HEK293 (cell line): ENCODE measurements at regions not wholly inside any gene's neighbourhood (a gene's known extent, or its start where the extent isn't known, plus 50 kb on each side); places are given as distances from the start of the nearest gene placed in this dataset.

Experiments
- CTCF ChIA-PET: fragments of 350-600 bp; formaldehyde crosslinking; extraction: SDS; loops from one replicate; lab custom pipeline; 2021; ENCODE audit warnings: antibody characterized with exemption; lab: Yijun Ruan, JAX
- POLR2A ChIA-PET: fragments of 300-600 bp; formaldehyde crosslinking; extraction: SDS; loops from one replicate; lab custom pipeline; 2020; ENCODE audit warnings: antibody characterized with exemption, inconsistent platforms; lab: Yijun Ruan, JAX
- H3K27ac ChIP-seq: fragments of 200-500 bp; sonication (Bioruptor generic); 2 replicates; pipeline ENCODE4 v1.5.1; 2014; ENCODE audit warnings: low read depth, low read length, control low read depth, inconsistent platforms; ENCODE audit errors: extremely low read depth
- H3K36me3 ChIP-seq, 2 experiments: fragments of 200-500 bp in 1 of 2; sonication (Bioruptor generic) in 1 of 2; 1 replicate in 1 of 2; 2 replicates in 1 of 2; pipeline ENCODE4 v1.5.1; 2014 to 2017; ENCODE audit warnings: inconsistent platforms in 2 of 2, low read length in 2 of 2; ENCODE audit not compliant: control insufficient read depth in 2 of 2, insufficient read depth in 1 of 2
- H3K4me1 ChIP-seq: fragments of 200-500 bp; sonication (Bioruptor generic); 2 replicates; pipeline ENCODE4 v1.5.1; 2014; ENCODE audit warnings: mild to moderate bottlenecking, low read length, inconsistent platforms; ENCODE audit not compliant: control insufficient read depth, insufficient read depth
- H3K4me3 ChIP-seq: 2 replicates; pipeline ENCODE4 v1.5.1; 2011; ENCODE audit warnings: low read depth, mild to moderate bottlenecking, control low read depth, low read length, moderate library complexity
- H3K9me3 ChIP-seq: fragments of 200-500 bp; sonication (Bioruptor generic); 2 replicates; pipeline ENCODE4 v1.5.1; 2014; ENCODE audit warnings: low read depth, low read length, inconsistent platforms; ENCODE audit not compliant: control insufficient read depth, insufficient read depth
- CTCF ChIP-seq: fragments of 450-650 bp; formaldehyde crosslinking; IDR thresholded peaks from 2 replicates; pipeline ENCODE4 v1.5.1; 2016; ENCODE audit warnings: missing biosample characterization, missing genetic modification characterization
- ELK4 ChIP-seq: IDR thresholded peaks from 2 replicates; pipeline ENCODE4 v1.6.1; 2011; ENCODE audit warnings: mild to moderate bottlenecking, low read depth, low read length, borderline replicate concordance
- IKZF3 ChIP-seq: fragments of 450-650 bp; IDR thresholded peaks from 2 replicates; pipeline ENCODE4 v1.5.0; 2018; ENCODE audit warnings: missing biosample characterization, mild to moderate bottlenecking, missing genetic modification characterization, moderate library complexity
- MYNN ChIP-seq: fragments of 450-650 bp; formaldehyde crosslinking; IDR thresholded peaks from 2 replicates; pipeline ENCODE4 v1.5.1; 2016; ENCODE audit warnings: missing biosample characterization, missing genetic modification characterization, borderline replicate concordance
- REPIN1 ChIP-seq: fragments of 450-650 bp; formaldehyde crosslinking; IDR thresholded peaks from 2 replicates; pipeline ENCODE4 v1.5.1; 2017; ENCODE audit warnings: missing biosample characterization, missing genetic modification characterization, low read depth
- SETDB1 ChIP-seq: IDR thresholded peaks from one replicate; pipeline ENCODE4 v1.6.1; 2017; ENCODE audit warnings: mild to moderate bottlenecking, low read length, moderate library complexity, mixed read lengths; ENCODE audit not compliant: insufficient read length
- YY2 ChIP-seq: fragments of 450-650 bp; formaldehyde crosslinking; IDR thresholded peaks from 2 replicates; pipeline ENCODE4 v1.5.1; 2016; ENCODE audit warnings: missing biosample characterization, missing genetic modification characterization
- ZBTB26 ChIP-seq: fragments of 450-650 bp; formaldehyde crosslinking; optimal IDR thresholded peaks from 2 replicates; pipeline ENCODE3; 2016; ENCODE audit warnings: missing biosample characterization, mild to moderate bottlenecking, missing genetic modification characterization
- ZBTB44 ChIP-seq: fragments of 450-650 bp; IDR thresholded peaks from 2 replicates; pipeline ENCODE4 v1.5.1; 2018; ENCODE audit warnings: missing biosample characterization, mild to moderate bottlenecking, missing genetic modification characterization
- ZIC2 ChIP-seq: fragments of 450-650 bp; formaldehyde crosslinking; IDR thresholded peaks from 2 replicates; pipeline ENCODE4 v1.5.1; 2016; ENCODE audit warnings: missing biosample characterization, missing genetic modification characterization
- ZNF146 ChIP-seq: fragments of 450-650 bp; formaldehyde crosslinking; IDR thresholded peaks from 2 replicates; pipeline ENCODE4 v1.5.1; 2016; ENCODE audit warnings: missing biosample characterization, missing genetic modification characterization
- ZNF521 ChIP-seq: fragments of 450-650 bp; formaldehyde crosslinking; IDR thresholded peaks from 2 replicates; pipeline ENCODE4 v1.5.1; 2017; ENCODE audit warnings: missing biosample characterization, mild to moderate bottlenecking, missing genetic modification characterization
- ZNF639 ChIP-seq: fragments of 450-650 bp; formaldehyde crosslinking; IDR thresholded peaks from 2 replicates; pipeline ENCODE4 v1.5.1; 2016; ENCODE audit warnings: missing biosample characterization, missing genetic modification characterization
- ZNF707 ChIP-seq: fragments of 450-650 bp; formaldehyde crosslinking; IDR thresholded peaks from 2 replicates; pipeline ENCODE4 v1.5.1; 2016; ENCODE audit warnings: missing biosample characterization, missing genetic modification characterization
- ZNF747 ChIP-seq: fragments of 450-650 bp; formaldehyde crosslinking; IDR thresholded peaks from 2 replicates; pipeline ENCODE4 v1.5.1; 2016; ENCODE audit warnings: missing biosample characterization, missing genetic modification characterization
- ZNF768 ChIP-seq: fragments of 450-650 bp; formaldehyde crosslinking; IDR thresholded peaks from 2 replicates; pipeline ENCODE4 v1.5.1; 2018; ENCODE audit warnings: missing biosample characterization, mild to moderate bottlenecking, missing genetic modification characterization
- ZSCAN4 ChIP-seq: fragments of 450-650 bp; formaldehyde crosslinking; IDR thresholded peaks from 2 replicates; pipeline ENCODE4 v1.5.1; 2017; ENCODE audit warnings: missing biosample characterization, missing genetic modification characterization
- TF ChIP-seq, protein P1 (sequence below): fragments of 450-650 bp; formaldehyde crosslinking; IDR thresholded peaks from 2 replicates; pipeline ENCODE4 v1.5.1; 2016; ENCODE audit warnings: missing biosample characterization, missing genetic modification characterization, low read depth
- TF ChIP-seq, protein P2 (sequence below): fragments of 450-650 bp; formaldehyde crosslinking; IDR thresholded peaks from 2 replicates; pipeline ENCODE4 v1.5.1; 2016; ENCODE audit warnings: missing biosample characterization, missing genetic modification characterization

GRCh38 chr15:93803421-93804152 is 427.8 kb upstream of the MCTP2 start:
- ChIA-PET POLR2A (no interaction called here), CTCF (no interaction called here)
- Histone ChIP-seq H3K4me1 (peaks cover 7% of the 10 kb centered on the region), H3K9me3 (no peaks in the 10 kb centered on the region), H3K4me3 (no peak overlapping the region), H3K27ac (no peak overlapping the region), H3K36me3 (no peaks in the 10 kb centered on the region)
- no peak for TF ChIP-seq ZBTB26 (tag by site-specific recombination)
- no peak for TF ChIP-seq ZNF146
- no peak for TF ChIP-seq ZNF768 (tag by site-specific recombination)
- TF ChIP-seq MYNN (tag by site-specific recombination): no peak
- TF ChIP-seq REPIN1 (tag by site-specific recombination): no peak

DNA sequence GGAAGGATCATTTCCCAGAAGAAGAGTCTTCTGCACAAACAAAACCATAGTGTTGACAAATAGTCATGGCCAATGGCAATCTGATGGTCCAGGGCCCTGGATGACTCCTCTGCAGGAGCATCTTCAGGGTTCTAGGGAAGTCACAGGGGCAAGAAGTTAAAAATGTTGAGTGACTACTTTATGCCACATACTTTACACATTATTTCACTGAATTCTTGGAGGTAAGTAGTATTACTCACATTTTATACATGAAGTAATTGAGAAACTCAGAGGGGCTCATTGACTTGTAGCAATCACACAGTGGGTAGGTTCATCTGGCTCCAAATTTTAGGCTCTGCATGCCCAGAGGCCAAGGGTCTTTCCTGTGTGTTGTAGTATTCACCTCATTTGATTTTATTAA is 430.2 kb upstream of the MCTP2 start:
- no peaks in the 10 kb centered on the region for H3K9me3 ChIP-seq
- H3K4me1 ChIP-seq: peaks cover 1% of the 10 kb centered on the region
- H3K36me3 ChIP-seq: no peaks in the 10 kb centered on the region
- no peak overlapping the region for H3K27ac ChIP-seq
- H3K4me3 ChIP-seq: no peak overlapping the region
- ChIA-PET POLR2A (no interaction called here), CTCF (no interaction called here)
- TF ChIP-seq, protein P1, sequence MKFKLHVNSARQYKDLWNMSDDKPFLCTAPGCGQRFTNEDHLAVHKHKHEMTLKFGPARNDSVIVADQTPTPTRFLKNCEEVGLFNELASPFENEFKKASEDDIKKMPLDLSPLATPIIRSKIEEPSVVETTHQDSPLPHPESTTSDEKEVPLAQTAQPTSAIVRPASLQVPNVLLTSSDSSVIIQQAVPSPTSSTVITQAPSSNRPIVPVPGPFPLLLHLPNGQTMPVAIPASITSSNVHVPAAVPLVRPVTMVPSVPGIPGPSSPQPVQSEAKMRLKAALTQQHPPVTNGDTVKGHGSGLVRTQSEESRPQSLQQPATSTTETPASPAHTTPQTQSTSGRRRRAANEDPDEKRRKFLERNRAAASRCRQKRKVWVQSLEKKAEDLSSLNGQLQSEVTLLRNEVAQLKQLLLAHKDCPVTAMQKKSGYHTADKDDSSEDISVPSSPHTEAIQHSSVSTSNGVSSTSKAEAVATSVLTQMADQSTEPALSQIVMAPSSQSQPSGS (tag by site-specific recombination): no peak
- TF ChIP-seq ZNF521 (tag by site-specific recombination): no peak
- TF ChIP-seq ZBTB44 (tag by site-specific recombination): no peak
- TF ChIP-seq, protein P2, sequence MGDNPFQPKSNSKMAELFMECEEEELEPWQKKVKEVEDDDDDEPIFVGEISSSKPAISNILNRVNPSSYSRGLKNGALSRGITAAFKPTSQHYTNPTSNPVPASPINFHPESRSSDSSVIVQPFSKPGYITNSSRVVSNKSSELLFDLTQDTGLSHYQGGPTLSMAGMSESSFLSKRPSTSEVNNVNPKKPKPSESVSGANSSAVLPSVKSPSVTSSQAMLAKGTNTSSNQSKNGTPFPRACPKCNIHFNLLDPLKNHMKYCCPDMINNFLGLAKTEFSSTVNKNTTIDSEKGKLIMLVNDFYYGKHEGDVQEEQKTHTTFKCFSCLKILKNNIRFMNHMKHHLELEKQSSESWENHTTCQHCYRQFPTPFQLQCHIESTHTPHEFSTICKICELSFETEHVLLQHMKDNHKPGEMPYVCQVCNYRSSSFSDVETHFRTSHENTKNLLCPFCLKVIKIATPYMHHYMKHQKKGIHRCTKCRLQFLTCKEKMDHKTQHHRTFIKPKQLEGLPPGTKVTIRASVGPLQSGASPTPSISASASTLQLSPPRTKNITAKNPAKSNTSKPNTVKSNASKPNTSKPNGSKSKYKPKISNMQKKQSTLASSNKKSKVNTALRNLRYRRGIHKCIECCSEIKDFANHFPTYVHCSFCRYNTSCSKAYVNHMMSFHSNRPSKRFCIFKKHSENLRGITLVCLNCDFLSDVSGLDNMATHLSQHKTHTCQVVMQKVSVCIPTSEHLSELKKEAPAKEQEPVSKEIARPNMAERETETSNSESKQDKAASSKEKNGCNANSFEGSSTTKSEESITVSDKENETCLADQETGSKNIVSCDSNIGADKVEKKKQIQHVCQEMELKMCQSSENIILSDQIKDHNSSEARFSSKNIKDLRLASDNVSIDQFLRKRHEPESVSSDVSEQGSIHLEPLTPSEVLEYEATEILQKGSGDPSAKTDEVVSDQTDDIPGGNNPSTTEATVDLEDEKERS: no peak
- no peak for TF ChIP-seq ZNF747 (tag by site-specific recombination)
- no peak for TF ChIP-seq ZSCAN4 (tag by site-specific recombination)
- TF ChIP-seq ZNF639: no peak
- TF ChIP-seq ZNF707 (tag by site-specific recombination): no peak
- no peak for TF ChIP-seq CTCF (tag by site-specific recombination)
- no peak for TF ChIP-seq ELK4
- no peak for TF ChIP-seq IKZF3 (tag by site-specific recombination)
- no peak for TF ChIP-seq YY2 (tag by site-specific recombination)
- no peak for TF ChIP-seq ZIC2 (tag by site-specific recombination)
- no peak for TF ChIP-seq SETDB1
